GM12878 (cell line): ENCODE measurements at regions not wholly inside any gene's neighbourhood (a gene's known extent, or its start where the extent isn't known, plus 50 kb on each side); places are given as distances from the start of the nearest gene placed in this dataset.

Experiments
- ATAC-seq: fragments of 200-7000 bp; cut with Tn5 transposase; 3 replicates; pipeline ENCODE4 v1.9.1; 2020; ENCODE audit warnings: mild to moderate bottlenecking, moderate library complexity
- BruUV-seq: library from RNA; stranded (reverse); fragments of 400-500 nt; replicated peaks from 2 replicates; lab custom pipeline; 2021; lab: Mats Ljungman, UMichigan
- CTCF ChIA-PET: fragments of 300-600 bp; sonication (Branson Sonifier 250); formaldehyde crosslinking; extraction: SDS; loops from one replicate; lab custom pipeline; 2021; ENCODE audit warnings: inconsistent platforms; lab: Yijun Ruan, JAX
- POLR2A ChIA-PET: fragments of 350-600 bp; formaldehyde crosslinking; extraction: SDS; loops from one replicate; lab custom pipeline; 2021; ENCODE audit warnings: inconsistent platforms; lab: Charles Lee
- RAD21 ChIA-PET: fragments of 300-600 bp; sonication (Branson Sonifier 250); formaldehyde crosslinking; loops from one replicate; lab custom pipeline; 2023; ENCODE audit warnings: antibody characterized with exemption; ENCODE audit not compliant: unreplicated experiment; lab: Charles Lee
- SMC1A ChIA-PET: fragments of 300-600 bp; sonication (Branson Sonifier 250); formaldehyde crosslinking; loops from one replicate; lab custom pipeline; 2023; ENCODE audit not compliant: unreplicated experiment, uncharacterized antibody; lab: Charles Lee
- DNase-seq: peaks from one replicate; pipeline ENCODE4 v3.0.0-alpha.2; 2011; ENCODE audit warnings: low read depth, low spot score
- FAIRE-seq: peaks from 3 replicates; lab custom pipeline; 2011; peaks lifted over from hg19 to GRCh38; lab: Jason Lieb, UNC
- H2AFZ ChIP-seq: 2 replicates; pipeline ENCODE4 v1.6.0; 2011; ENCODE audit warnings: low read depth, low read length, control low read depth; ENCODE audit not compliant: control insufficient read depth
- H3K27ac ChIP-seq: 2 replicates; pipeline ENCODE4 v1.5.1; 2011; ENCODE audit warnings: control low read depth; ENCODE audit not compliant: control insufficient read depth, insufficient read depth
- H3K27me3 ChIP-seq, 2 experiments: replicated peaks in 1 of 2; 2 replicates each; pipeline versions ENCODE4 v1.6.0 to v1.6.1; 2011; ENCODE audit warnings: low read length in 1 of 2; ENCODE audit not compliant: control insufficient read depth in 2 of 2, insufficient read depth in 2 of 2
- H3K36me3 ChIP-seq, 2 experiments: 2 replicates each; pipeline ENCODE4 v1.5.1; 2011; ENCODE audit warnings: low read length in 1 of 2; ENCODE audit not compliant: control insufficient read depth in 2 of 2, insufficient read depth in 2 of 2
- H3K4me1 ChIP-seq: 2 replicates; pipeline ENCODE4 v1.6.1; 2011; ENCODE audit warnings: mild to moderate bottlenecking, low read length, moderate library complexity, mixed read lengths; ENCODE audit not compliant: control insufficient read depth, insufficient read depth
- H3K4me2 ChIP-seq: 2 replicates; pipeline ENCODE4 v1.6.0; 2011; ENCODE audit warnings: control low read depth; ENCODE audit not compliant: control insufficient read depth, insufficient read depth
- H3K4me3 ChIP-seq: fragments of 200-600 bp; sonication (generic); 2 replicates; pipeline ENCODE4 v1.5.1; 2016
- H3K79me2 ChIP-seq: 2 replicates; pipeline ENCODE4 v1.6.0; 2011; ENCODE audit warnings: low read length; ENCODE audit not compliant: control insufficient read depth, insufficient read depth
- H3K9ac ChIP-seq: 2 replicates; pipeline ENCODE4 v1.8.0; 2011; ENCODE audit warnings: low read length, control low read depth, mixed read lengths; ENCODE audit not compliant: control insufficient read depth, insufficient read depth
- H3K9me3 ChIP-seq: replicated peaks from 3 replicates; pipeline ENCODE4 v1.5.1; 2011; ENCODE audit warnings: mild to moderate bottlenecking, low read length; ENCODE audit not compliant: control insufficient read depth, insufficient read depth
- H4K20me1 ChIP-seq: 2 replicates; pipeline ENCODE4 v1.6.0; 2011; ENCODE audit not compliant: control insufficient read depth, insufficient read depth
- CHD2 ChIP-seq: IDR thresholded peaks from 2 replicates; pipeline ENCODE4 v1.6.1; 2011; ENCODE audit warnings: low read depth, low read length, improper control_type of control experiment, borderline replicate concordance
- CREB1 ChIP-seq: IDR thresholded peaks from 2 replicates; pipeline ENCODE4 v1.6.1; 2012; ENCODE audit warnings: low read depth, mild to moderate bottlenecking, inconsistent platforms
- DPF2 ChIP-seq: fragments of 450-650 bp; IDR thresholded peaks from 2 replicates; pipeline ENCODE4 v1.6.1; 2017; ENCODE audit warnings: mild to moderate bottlenecking
- GATAD2B ChIP-seq: fragments of 450-650 bp; conservative IDR thresholded peaks from 2 replicates; pipeline ENCODE4 v1.6.1; 2017; ENCODE audit warnings: low read depth, mild to moderate bottlenecking, moderate library complexity
- MYB ChIP-seq: fragments of 150-350 bp; IDR thresholded peaks from 2 replicates; pipeline ENCODE4 v1.6.1; 2014; ENCODE audit warnings: mild to moderate bottlenecking, low read depth, low read length, borderline replicate concordance
- SMAD1 ChIP-seq: fragments of 450-650 bp; IDR thresholded peaks from 2 replicates; pipeline ENCODE4 v1.6.1; 2018; ENCODE audit warnings: mild to moderate bottlenecking, low read depth; ENCODE audit not compliant: partially characterized antibody
- SPI1 ChIP-seq: IDR thresholded peaks from 2 replicates; pipeline ENCODE4 v1.6.1; 2011; ENCODE audit warnings: low read depth, mild to moderate bottlenecking, low read length, moderate library complexity, borderline replicate concordance; ENCODE audit not compliant: insufficient read depth
- TCF3 ChIP-seq: IDR thresholded peaks from 2 replicates; pipeline ENCODE4 v1.6.1; 2012; ENCODE audit warnings: low read depth, mild to moderate bottlenecking, low read length, borderline replicate concordance; ENCODE audit not compliant: insufficient read depth
- ZNF207 ChIP-seq: fragments of 450-650 bp; IDR thresholded peaks from 2 replicates; pipeline ENCODE4 v1.6.1; 2014; ENCODE audit warnings: antibody characterized with exemption, mild to moderate bottlenecking, borderline replicate concordance
- WGBS: methylation state at CpG from one replicate; pipeline ENCODE4 v1.1.6; 2016; ENCODE audit warnings: low lambda C conversion rate; ENCODE audit not compliant: insufficient replicate concordance, insufficient coverage; ENCODE audit errors: missing lambda C conversion rate; 5-methylcytosine and 5-hydroxymethylcytosine counted together
- in situ Hi-C: fragments of 300-500 bp; cut with MboI; formaldehyde crosslinking; loops from 9 replicates; pipeline ENCODE4 v1.14.3; 2018; ENCODE audit warnings: mixed read lengths
- intact Hi-C: fragments of 100-400 bp; cut with micrococcal nuclease; formaldehyde crosslinking; loops from one replicate; pipeline ENCODE4 v1.14.2; 2022; ENCODE audit not compliant: unreplicated experiment
- TF ChIP-seq, protein P1 (sequence below), 3 experiments: IDR thresholded peaks in 2 of 3; conservative IDR thresholded peaks in 1 of 3; 2 replicates each; pipeline ENCODE4 v1.5.1; 2011; ENCODE audit warnings: low read depth in 3 of 3, low read length in 3 of 3, mild to moderate bottlenecking in 3 of 3, control low read depth in 2 of 3, moderate library complexity in 2 of 3, inconsistent platforms in 1 of 3, mixed read lengths in 1 of 3; ENCODE audit not compliant: control insufficient read depth in 2 of 3, insufficient read depth in 1 of 3; ENCODE audit errors: extremely low read depth in 1 of 3

DNA sequence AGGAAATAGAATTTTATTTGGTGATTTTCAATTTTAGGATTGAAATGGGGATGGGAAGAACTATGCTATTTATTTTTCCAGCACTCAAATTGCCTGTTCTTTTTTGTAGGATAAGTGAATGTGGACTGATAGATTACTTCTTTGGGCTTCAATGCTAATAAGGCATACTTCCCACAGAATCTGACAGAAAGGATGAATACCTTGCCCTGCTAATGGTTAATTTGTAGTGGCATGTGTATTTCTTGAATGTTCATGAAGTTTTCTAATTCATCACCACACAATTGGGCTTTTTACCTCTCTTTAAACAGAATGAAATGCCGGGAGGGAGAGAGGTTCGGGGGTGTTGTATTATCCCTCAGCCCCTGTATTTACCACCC, 369.1 kb upstream of the ADGRL2 start:
- no TSS peak for BruUV-seq

More for the DNA sequence above, 369.1 kb upstream of the ADGRL2 start:
- H3K9ac ChIP-seq, result no peak overlapping the region
- no peak overlapping the region for H3K4me3 ChIP-seq
- ChIA-PET CTCF (no interaction called here), SMC1A (no interaction called here), POLR2A (no interaction called here), RAD21 (no interaction called here)
- no peaks in the 10 kb centered on the region for H4K20me1 ChIP-seq
- 30% methylated on average over 2 of the region's 2 CpGs for WGBS
- H3K27me3 ChIP-seq, result no peaks in the 10 kb centered on the region; a peak in 1 of 4 replicates
- FAIRE-seq, result no peak
- intact Hi-C loops, result loop anchor here (5.0 kb wide), 1 partner anchor 116 kb away; no protein-coding TSS in a partner anchor
- no peak for ATAC-seq
- no peaks in the 10 kb centered on the region for H3K4me1 ChIP-seq
- in situ Hi-C loops, result no loop called here
- no peak for DNase-seq
- no peaks in the 10 kb centered on the region for H3K79me2 ChIP-seq
- no peak overlapping the region for H3K27ac ChIP-seq
- H2AFZ ChIP-seq, result no peak overlapping the region
- TF ChIP-seq SMAD1, result no peak
- no peak for TF ChIP-seq CHD2
- TF ChIP-seq CREB1, result no peak
- TF ChIP-seq GATAD2B, result no peak
- TF ChIP-seq, protein P1, sequence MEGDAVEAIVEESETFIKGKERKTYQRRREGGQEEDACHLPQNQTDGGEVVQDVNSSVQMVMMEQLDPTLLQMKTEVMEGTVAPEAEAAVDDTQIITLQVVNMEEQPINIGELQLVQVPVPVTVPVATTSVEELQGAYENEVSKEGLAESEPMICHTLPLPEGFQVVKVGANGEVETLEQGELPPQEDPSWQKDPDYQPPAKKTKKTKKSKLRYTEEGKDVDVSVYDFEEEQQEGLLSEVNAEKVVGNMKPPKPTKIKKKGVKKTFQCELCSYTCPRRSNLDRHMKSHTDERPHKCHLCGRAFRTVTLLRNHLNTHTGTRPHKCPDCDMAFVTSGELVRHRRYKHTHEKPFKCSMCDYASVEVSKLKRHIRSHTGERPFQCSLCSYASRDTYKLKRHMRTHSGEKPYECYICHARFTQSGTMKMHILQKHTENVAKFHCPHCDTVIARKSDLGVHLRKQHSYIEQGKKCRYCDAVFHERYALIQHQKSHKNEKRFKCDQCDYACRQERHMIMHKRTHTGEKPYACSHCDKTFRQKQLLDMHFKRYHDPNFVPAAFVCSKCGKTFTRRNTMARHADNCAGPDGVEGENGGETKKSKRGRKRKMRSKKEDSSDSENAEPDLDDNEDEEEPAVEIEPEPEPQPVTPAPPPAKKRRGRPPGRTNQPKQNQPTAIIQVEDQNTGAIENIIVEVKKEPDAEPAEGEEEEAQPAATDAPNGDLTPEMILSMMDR (IDR thresholded peaks at IDR 0.05 in 2 of 3, conservative IDR thresholded peaks at IDR 0.05 in 1 of 3; ENCODE audit: control insufficient read depth in 2 of 3, extremely low read depth in 1 of 3, insufficient read depth in 1 of 3, low read depth in 3 of 3, low read length in 3 of 3), result no peak
- no peak for TF ChIP-seq TCF3
- no peak for TF ChIP-seq ZNF207
- TF ChIP-seq DPF2, result no peak
- TF ChIP-seq SPI1, result no peak
- TF ChIP-seq MYB, result no peak
- H3K36me3 ChIP-seq, result no peaks in the 10 kb centered on the region
- H3K4me2 ChIP-seq, result no peak overlapping the region
- no peaks in the 10 kb centered on the region for H3K9me3 ChIP-seq
